ENCODE measurements at regions not wholly inside any gene's neighbourhood (a gene's known extent, or its start where the extent isn't known, plus 50 kb on each side); places are given as distances from the start of the nearest gene placed in this dataset.

- Histone ChIP-seq H3K27ac (ENCODE audit: low read length) (no peak overlapping the region), H3K9me3 (ENCODE audit: control insufficient read depth in 1 of 2, low read length in 2 of 2) (no peaks in the 10 kb centered on the region), H3K4me3 (ENCODE audit: low read depth in 1 of 2, low read length in 2 of 2) (no peak overlapping the region), H3K36me3 (ENCODE audit: control insufficient read depth in 1 of 2, insufficient read depth in 2 of 2, low read length in 2 of 2) (no peaks in the 10 kb centered on the region), H3K4me1 (ENCODE audit: control insufficient read depth in 1 of 2, insufficient read depth in 2 of 2, low read length in 2 of 2) (no peaks in the 10 kb centered on the region), H3K27me3 (ENCODE audit: low read depth, low read length) (no peaks in the 10 kb centered on the region)
Observed at GRCh38 chr7:25361387-25361786, 133.1 kb upstream of the NPVF start.

GRCh38 chr7:25361863-25362262, 133.6 kb upstream of the NPVF start:
- Histone ChIP-seq H3K9me3 (ENCODE audit: control insufficient read depth in 1 of 2, low read length in 2 of 2) (no peaks in the 10 kb centered on the region), H3K36me3 (ENCODE audit: control insufficient read depth in 1 of 2, insufficient read depth in 2 of 2, low read length in 2 of 2) (no peaks in the 10 kb centered on the region), H3K4me1 (ENCODE audit: control insufficient read depth in 1 of 2, insufficient read depth in 2 of 2, low read length in 2 of 2) (no peaks in the 10 kb centered on the region), H3K4me3 (ENCODE audit: low read depth in 1 of 2, low read length in 2 of 2) (no peak overlapping the region), H3K27ac (ENCODE audit: low read length) (no peak overlapping the region), H3K27me3 (ENCODE audit: low read depth, low read length) (no peaks in the 10 kb centered on the region)

GRCh38 chr7:25368599-25369201, 140.4 kb upstream of the NPVF start:
- Histone ChIP-seq H3K27ac (ENCODE audit: low read length) (no peak overlapping the region), H3K4me1 (ENCODE audit: control insufficient read depth in 1 of 2, insufficient read depth in 2 of 2, low read length in 2 of 2) (peaks cover 0 to 5% of the 10 kb centered on the region in 2 donors), H3K4me3 (ENCODE audit: low read depth in 1 of 2, low read length in 2 of 2) (no peak overlapping the region), H3K36me3 (ENCODE audit: control insufficient read depth in 1 of 2, insufficient read depth in 2 of 2, low read length in 2 of 2) (no peaks in the 10 kb centered on the region), H3K9me3 (ENCODE audit: control insufficient read depth in 1 of 2, low read length in 2 of 2) (peaks cover 9 to 10% of the 10 kb centered on the region in 2 donors), H3K27me3 (ENCODE audit: low read depth, low read length) (no peaks in the 10 kb centered on the region)

- H3K36me3 ChIP-seq (ENCODE audit: control insufficient read depth in 1 of 2, insufficient read depth in 2 of 2, low read length in 2 of 2): no peaks in the 10 kb centered on the region
- H3K4me1 ChIP-seq (ENCODE audit: control insufficient read depth in 1 of 2, insufficient read depth in 2 of 2, low read length in 2 of 2): peaks cover 0 to 5% of the 10 kb centered on the region in 2 donors
- peaks cover 9 to 10% of the 10 kb centered on the region in 2 donors for H3K9me3 ChIP-seq (ENCODE audit: control insufficient read depth in 1 of 2, low read length in 2 of 2)
- no peak overlapping the region for H3K27ac ChIP-seq (ENCODE audit: low read length)
- H3K4me3 ChIP-seq (ENCODE audit: low read depth in 1 of 2, low read length in 2 of 2): no peak overlapping the region
- H3K27me3 ChIP-seq (ENCODE audit: low read depth, low read length): no peaks in the 10 kb centered on the region
Observed at GRCh38 chr7:25369786-25370185, 141.5 kb upstream of the NPVF start.

GRCh38 chr7:25371972-25372371, 143.7 kb upstream of the NPVF start:
- Histone ChIP-seq H3K27ac (ENCODE audit: low read length) (no peak overlapping the region), H3K4me3 (ENCODE audit: low read depth in 1 of 2, low read length in 2 of 2) (no peak overlapping the region), H3K4me1 (ENCODE audit: control insufficient read depth in 1 of 2, insufficient read depth in 2 of 2, low read length in 2 of 2) (peaks cover 0 to 11% of the 10 kb centered on the region in 2 donors), H3K9me3 (ENCODE audit: control insufficient read depth in 1 of 2, low read length in 2 of 2) (peaks cover 9 to 10% of the 10 kb centered on the region in 2 donors), H3K36me3 (ENCODE audit: control insufficient read depth in 1 of 2, insufficient read depth in 2 of 2, low read length in 2 of 2) (no peaks in the 10 kb centered on the region), H3K27me3 (ENCODE audit: low read depth, low read length) (no peaks in the 10 kb centered on the region)

- Histone ChIP-seq H3K27ac (ENCODE audit: low read length) (no peak overlapping the region), H3K4me1 (ENCODE audit: control insufficient read depth in 1 of 2, insufficient read depth in 2 of 2, low read length in 2 of 2) (peaks cover 0 to 5% of the 10 kb centered on the region in 2 donors), H3K9me3 (ENCODE audit: control insufficient read depth in 1 of 2, low read length in 2 of 2) (peaks cover 9 to 10% of the 10 kb centered on the region in 2 donors), H3K27me3 (ENCODE audit: low read depth, low read length) (no peaks in the 10 kb centered on the region), H3K36me3 (ENCODE audit: control insufficient read depth in 1 of 2, insufficient read depth in 2 of 2, low read length in 2 of 2) (no peaks in the 10 kb centered on the region), H3K4me3 (ENCODE audit: low read depth in 1 of 2, low read length in 2 of 2) (no peak overlapping the region)
Observed at GRCh38 chr7:25375805-25376600, 147.7 kb upstream of the NPVF start.

- peaks cover 0 to 5% of the 10 kb centered on the region in 2 donors for H3K4me1 ChIP-seq (ENCODE audit: control insufficient read depth in 1 of 2, insufficient read depth in 2 of 2, low read length in 2 of 2)
- no peaks in the 10 kb centered on the region for H3K36me3 ChIP-seq (ENCODE audit: control insufficient read depth in 1 of 2, insufficient read depth in 2 of 2, low read length in 2 of 2)
- H3K27me3 ChIP-seq (ENCODE audit: low read depth, low read length): no peaks in the 10 kb centered on the region
- H3K4me3 ChIP-seq (ENCODE audit: low read depth in 1 of 2, low read length in 2 of 2): no peak overlapping the region
- no peak overlapping the region for H3K27ac ChIP-seq (ENCODE audit: low read length)
- H3K9me3 ChIP-seq (ENCODE audit: control insufficient read depth in 1 of 2, low read length in 2 of 2): no peaks in the 10 kb centered on the region
Observed at GRCh38 chr7:25379351-25380300, 151.3 kb upstream of the NPVF start.

- Histone ChIP-seq H3K27ac (ENCODE audit: low read length) (no peak overlapping the region), H3K4me3 (ENCODE audit: low read depth in 1 of 2, low read length in 2 of 2) (no peak overlapping the region), H3K4me1 (ENCODE audit: control insufficient read depth in 1 of 2, insufficient read depth in 2 of 2, low read length in 2 of 2) (peaks cover 0 to 5% of the 10 kb centered on the region in 2 donors), H3K9me3 (ENCODE audit: control insufficient read depth in 1 of 2, low read length in 2 of 2) (no peaks in the 10 kb centered on the region), H3K36me3 (ENCODE audit: control insufficient read depth in 1 of 2, insufficient read depth in 2 of 2, low read length in 2 of 2) (no peaks in the 10 kb centered on the region), H3K27me3 (ENCODE audit: low read depth, low read length) (no peaks in the 10 kb centered on the region)
Observed at GRCh38 chr7:25381818-25382589, 153.7 kb upstream of the NPVF start.

GRCh38 chr7:25382869-25383268, 154.6 kb upstream of the NPVF start:
- Histone ChIP-seq H3K4me3 (ENCODE audit: low read depth in 1 of 2, low read length in 2 of 2) (no peak overlapping the region), H3K27ac (ENCODE audit: low read length) (no peak overlapping the region), H3K4me1 (ENCODE audit: control insufficient read depth in 1 of 2, insufficient read depth in 2 of 2, low read length in 2 of 2) (peaks cover 0 to 5% of the 10 kb centered on the region in 2 donors), H3K9me3 (ENCODE audit: control insufficient read depth in 1 of 2, low read length in 2 of 2) (no peaks in the 10 kb centered on the region), H3K36me3 (ENCODE audit: control insufficient read depth in 1 of 2, insufficient read depth in 2 of 2, low read length in 2 of 2) (no peaks in the 10 kb centered on the region), H3K27me3 (ENCODE audit: low read depth, low read length) (no peaks in the 10 kb centered on the region)

GRCh38 chr7:25383402-25383801, 155.1 kb upstream of the NPVF start:
- H3K9me3 ChIP-seq (ENCODE audit: control insufficient read depth in 1 of 2, low read length in 2 of 2): no peaks in the 10 kb centered on the region
- no peaks in the 10 kb centered on the region for H3K36me3 ChIP-seq (ENCODE audit: control insufficient read depth in 1 of 2, insufficient read depth in 2 of 2, low read length in 2 of 2)
- H3K4me1 ChIP-seq (ENCODE audit: control insufficient read depth in 1 of 2, insufficient read depth in 2 of 2, low read length in 2 of 2): peaks cover 0 to 5% of the 10 kb centered on the region in 2 donors
- no peak overlapping the region for H3K4me3 ChIP-seq (ENCODE audit: low read depth in 1 of 2, low read length in 2 of 2)
- H3K27ac ChIP-seq (ENCODE audit: low read length): no peak overlapping the region
- H3K27me3 ChIP-seq (ENCODE audit: low read depth, low read length): no peaks in the 10 kb centered on the region

All from muscle layer of duodenum (tissue), 2 donors.